WTC11 (cell line): ENCODE measurements at regions not wholly inside any gene's neighbourhood (a gene's known extent, or its start where the extent isn't known, plus 50 kb on each side); places are given as distances from the start of the nearest gene placed in this dataset.

ENCODE experiments used
- ATAC-seq: fragments of 200-7000 bp; cut with Tn5 transposase; 2 replicates; pipeline ENCODE4 v1.10.0; 2021; ENCODE audit warnings: mild to moderate bottlenecking, moderate library complexity
- CTCF ChIA-PET: fragments of 300-600 bp; sonication (Branson Sonifier 250); formaldehyde crosslinking; loops from one replicate; lab custom pipeline; 2021; ENCODE audit warnings: antibody characterized with exemption; lab: Charles Lee
- POLR2A ChIA-PET: fragments of 350-600 bp; sonication (Branson Sonifier 250); formaldehyde crosslinking; loops from one replicate; lab custom pipeline; 2021; ENCODE audit warnings: antibody characterized with exemption; lab: Charles Lee
- DNase-seq: peaks from one replicate; pipeline ENCODE4 v3.0.0; 2021; ENCODE audit warnings: low spot score
- H3K27ac Mint-ChIP-seq: 2 replicates; pipeline ENCODE4 v1.8.0; 2021; ENCODE audit warnings: mixed read lengths
- H3K27me3 Mint-ChIP-seq: 2 replicates; pipeline ENCODE4 v1.8.0; 2021; ENCODE audit warnings: low read depth, mild to moderate bottlenecking, moderate library complexity, mixed read lengths
- H3K36me3 Mint-ChIP-seq: 2 replicates; pipeline ENCODE4 v1.8.0; 2021; ENCODE audit warnings: mixed read lengths
- H3K4me1 Mint-ChIP-seq: 2 replicates; pipeline ENCODE4 v1.8.0; 2022; ENCODE audit warnings: mixed read lengths
- H3K4me3 Mint-ChIP-seq: 2 replicates; pipeline ENCODE4 v1.8.0; 2021; ENCODE audit warnings: mild to moderate bottlenecking, moderate library complexity, mixed read lengths
- H3K9me3 Mint-ChIP-seq: 2 replicates; pipeline ENCODE4 v1.8.0; 2021; ENCODE audit warnings: mixed read lengths
- AFF4 ChIP-seq: sonication (generic); formaldehyde crosslinking; IDR thresholded peaks from 2 replicates; pipeline ENCODE4 v1.8.1; 2023; ENCODE audit warnings: mild to moderate bottlenecking, missing genetic modification reagents, borderline replicate concordance
- ARID4B ChIP-seq: sonication (generic); formaldehyde crosslinking; IDR thresholded peaks from 2 replicates; pipeline ENCODE4 v1.8.0; 2023; ENCODE audit warnings: missing genetic modification reagents, mild to moderate bottlenecking, borderline replicate concordance
- ATF3 ChIP-seq: sonication (generic); formaldehyde crosslinking; conservative IDR thresholded peaks from 2 replicates; pipeline ENCODE4 v1.8.1; 2022; ENCODE audit warnings: mild to moderate bottlenecking, missing genetic modification reagents
- CREB1 ChIP-seq: sonication (generic); formaldehyde crosslinking; IDR thresholded peaks from 2 replicates; pipeline ENCODE4 v1.8.0; 2023; ENCODE audit warnings: mild to moderate bottlenecking, missing genetic modification reagents
- ELF4 ChIP-seq: sonication (generic); formaldehyde crosslinking; IDR thresholded peaks from 2 replicates; pipeline ENCODE4 v1.8.1; 2022; ENCODE audit warnings: low read depth, mild to moderate bottlenecking, moderate library complexity, missing genetic modification reagents
- ESRRA ChIP-seq: sonication (generic); formaldehyde crosslinking; IDR thresholded peaks from 2 replicates; pipeline ENCODE4 v1.8.1; 2022; ENCODE audit warnings: mild to moderate bottlenecking, missing genetic modification reagents, borderline replicate concordance
- ETV6 ChIP-seq: sonication (generic); formaldehyde crosslinking; IDR thresholded peaks from 2 replicates; pipeline ENCODE4 v1.8.1; 2022; ENCODE audit warnings: mild to moderate bottlenecking, missing genetic modification reagents
- MXD4 ChIP-seq: fragments of 250-450 bp; sonication (Bioruptor Pico); IDR thresholded peaks from 2 replicates; pipeline ENCODE4 v1.8.0; 2021; ENCODE audit warnings: mild to moderate bottlenecking, moderate library complexity, borderline replicate concordance
- NR3C1 ChIP-seq: sonication (generic); formaldehyde crosslinking; conservative IDR thresholded peaks from 2 replicates; pipeline ENCODE4 v1.8.1; 2023; ENCODE audit warnings: low read depth, mild to moderate bottlenecking, missing genetic modification reagents
- OVOL2 ChIP-seq: fragments of 250-450 bp; sonication (Bioruptor Pico); IDR thresholded peaks from 2 replicates; pipeline ENCODE4 v1.9.0; 2021; ENCODE audit warnings: mild to moderate bottlenecking, borderline replicate concordance
- PREB ChIP-seq: sonication (generic); formaldehyde crosslinking; IDR thresholded peaks from 2 replicates; pipeline ENCODE4 v1.8.1; 2022; ENCODE audit warnings: mild to moderate bottlenecking, missing genetic modification reagents, moderate library complexity, borderline replicate concordance
- SP1 ChIP-seq: sonication (generic); formaldehyde crosslinking; conservative IDR thresholded peaks from 2 replicates; pipeline ENCODE4 v1.8.1; 2022; ENCODE audit warnings: missing genetic modification reagents
- USF1 ChIP-seq: sonication (generic); formaldehyde crosslinking; IDR thresholded peaks from 2 replicates; pipeline ENCODE4 v1.8.0; 2022; ENCODE audit warnings: mild to moderate bottlenecking, missing genetic modification reagents
- ZNF423 ChIP-seq: fragments of 250-450 bp; sonication (Bioruptor Pico); IDR thresholded peaks from 2 replicates; pipeline ENCODE4 v2.1.2; 2022; ENCODE audit warnings: mild to moderate bottlenecking, moderate library complexity
- ZNF512 ChIP-seq: sonication (generic); formaldehyde crosslinking; IDR thresholded peaks from 2 replicates; pipeline ENCODE4 v1.8.1; 2022; ENCODE audit warnings: missing genetic modification reagents, borderline replicate concordance
- ZNF671 ChIP-seq: fragments of 250-450 bp; sonication (Bioruptor Pico); IDR thresholded peaks from 2 replicates; pipeline ENCODE4 v1.8.0; 2021; ENCODE audit warnings: mild to moderate bottlenecking
- TF ChIP-seq, protein P1 (sequence below): sonication (generic); formaldehyde crosslinking; IDR thresholded peaks from 2 replicates; pipeline ENCODE4 v1.8.1; 2022; ENCODE audit warnings: low read depth, missing genetic modification reagents, borderline replicate concordance
- TF ChIP-seq, protein P2 (sequence below): sonication (generic); formaldehyde crosslinking; IDR thresholded peaks from 2 replicates; pipeline ENCODE4 v1.8.1; 2023; ENCODE audit warnings: mild to moderate bottlenecking, missing genetic modification reagents, moderate library complexity
- TF ChIP-seq, protein P3 (sequence below): fragments of 250-450 bp; sonication (Bioruptor Pico); IDR thresholded peaks from 2 replicates; pipeline ENCODE4 v1.9.0; 2021; ENCODE audit warnings: mild to moderate bottlenecking, borderline replicate concordance

DNA sequence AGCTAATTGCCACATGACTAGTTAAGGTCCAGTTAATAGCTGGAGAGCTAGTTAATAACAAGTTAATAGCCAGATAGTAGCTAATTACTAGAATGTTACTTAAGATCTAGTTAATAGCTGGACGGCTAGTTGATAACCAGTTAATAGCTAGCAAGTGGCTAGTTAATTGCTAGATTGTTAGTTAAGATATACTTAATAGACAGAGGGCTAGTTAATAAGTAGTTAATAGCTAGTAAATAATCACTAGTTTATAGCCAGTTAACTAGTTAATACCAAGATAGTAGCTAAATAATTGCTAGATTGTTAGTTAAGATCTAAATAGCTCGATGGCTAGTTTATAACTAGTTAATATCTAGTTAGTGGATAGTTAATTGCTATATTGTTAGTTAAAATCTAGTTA is 632.6 kb upstream of the CT83 start:
- DNase-seq = no peak
- ChIA-PET POLR2A (no interaction called here), CTCF (no interaction called here)
- no peak for ATAC-seq
- Mint-ChIP-seq H3K27me3 (no peaks in the 10 kb centered on the region), H3K36me3 (no peaks in the 10 kb centered on the region), H3K27ac (no peak overlapping the region), H3K4me1 (no peaks in the 10 kb centered on the region), H3K9me3 (peaks cover 4% of the 10 kb centered on the region; the same call in 1 of the 2 replicates), H3K4me3 (no peak overlapping the region)
- TF ChIP-seq NR3C1 (no peak), ESRRA (CRISPR knock-in tag) (no peak), ZNF423 (CRISPR knock-in tag) (no peak), ZNF671 (CRISPR knock-in tag) (no peak), ATF3 (no peak), MXD4 (CRISPR knock-in tag) (no peak), OVOL2 (CRISPR knock-in tag) (no peak), ZNF512 (CRISPR knock-in tag) (no peak), SP1 (no peak), AFF4 (CRISPR knock-in tag) (no peak), PREB (CRISPR knock-in tag) (no peak), ARID4B (CRISPR knock-in tag) (no peak), USF1 (no peak), ETV6 (CRISPR knock-in tag) (no peak), CREB1 (CRISPR knock-in tag) (no peak), ELF4 (CRISPR knock-in tag) (no peak)
- TF ChIP-seq, protein P1, sequence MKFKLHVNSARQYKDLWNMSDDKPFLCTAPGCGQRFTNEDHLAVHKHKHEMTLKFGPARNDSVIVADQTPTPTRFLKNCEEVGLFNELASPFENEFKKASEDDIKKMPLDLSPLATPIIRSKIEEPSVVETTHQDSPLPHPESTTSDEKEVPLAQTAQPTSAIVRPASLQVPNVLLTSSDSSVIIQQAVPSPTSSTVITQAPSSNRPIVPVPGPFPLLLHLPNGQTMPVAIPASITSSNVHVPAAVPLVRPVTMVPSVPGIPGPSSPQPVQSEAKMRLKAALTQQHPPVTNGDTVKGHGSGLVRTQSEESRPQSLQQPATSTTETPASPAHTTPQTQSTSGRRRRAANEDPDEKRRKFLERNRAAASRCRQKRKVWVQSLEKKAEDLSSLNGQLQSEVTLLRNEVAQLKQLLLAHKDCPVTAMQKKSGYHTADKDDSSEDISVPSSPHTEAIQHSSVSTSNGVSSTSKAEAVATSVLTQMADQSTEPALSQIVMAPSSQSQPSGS (CRISPR knock-in tag) = no peak
- TF ChIP-seq, protein P2, sequence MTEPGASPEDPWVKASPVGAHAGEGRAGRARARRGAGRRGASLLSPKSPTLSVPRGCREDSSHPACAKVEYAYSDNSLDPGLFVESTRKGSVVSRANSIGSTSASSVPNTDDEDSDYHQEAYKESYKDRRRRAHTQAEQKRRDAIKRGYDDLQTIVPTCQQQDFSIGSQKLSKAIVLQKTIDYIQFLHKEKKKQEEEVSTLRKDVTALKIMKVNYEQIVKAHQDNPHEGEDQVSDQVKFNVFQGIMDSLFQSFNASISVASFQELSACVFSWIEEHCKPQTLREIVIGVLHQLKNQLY (CRISPR knock-in tag) = no peak
- TF ChIP-seq, protein P3, sequence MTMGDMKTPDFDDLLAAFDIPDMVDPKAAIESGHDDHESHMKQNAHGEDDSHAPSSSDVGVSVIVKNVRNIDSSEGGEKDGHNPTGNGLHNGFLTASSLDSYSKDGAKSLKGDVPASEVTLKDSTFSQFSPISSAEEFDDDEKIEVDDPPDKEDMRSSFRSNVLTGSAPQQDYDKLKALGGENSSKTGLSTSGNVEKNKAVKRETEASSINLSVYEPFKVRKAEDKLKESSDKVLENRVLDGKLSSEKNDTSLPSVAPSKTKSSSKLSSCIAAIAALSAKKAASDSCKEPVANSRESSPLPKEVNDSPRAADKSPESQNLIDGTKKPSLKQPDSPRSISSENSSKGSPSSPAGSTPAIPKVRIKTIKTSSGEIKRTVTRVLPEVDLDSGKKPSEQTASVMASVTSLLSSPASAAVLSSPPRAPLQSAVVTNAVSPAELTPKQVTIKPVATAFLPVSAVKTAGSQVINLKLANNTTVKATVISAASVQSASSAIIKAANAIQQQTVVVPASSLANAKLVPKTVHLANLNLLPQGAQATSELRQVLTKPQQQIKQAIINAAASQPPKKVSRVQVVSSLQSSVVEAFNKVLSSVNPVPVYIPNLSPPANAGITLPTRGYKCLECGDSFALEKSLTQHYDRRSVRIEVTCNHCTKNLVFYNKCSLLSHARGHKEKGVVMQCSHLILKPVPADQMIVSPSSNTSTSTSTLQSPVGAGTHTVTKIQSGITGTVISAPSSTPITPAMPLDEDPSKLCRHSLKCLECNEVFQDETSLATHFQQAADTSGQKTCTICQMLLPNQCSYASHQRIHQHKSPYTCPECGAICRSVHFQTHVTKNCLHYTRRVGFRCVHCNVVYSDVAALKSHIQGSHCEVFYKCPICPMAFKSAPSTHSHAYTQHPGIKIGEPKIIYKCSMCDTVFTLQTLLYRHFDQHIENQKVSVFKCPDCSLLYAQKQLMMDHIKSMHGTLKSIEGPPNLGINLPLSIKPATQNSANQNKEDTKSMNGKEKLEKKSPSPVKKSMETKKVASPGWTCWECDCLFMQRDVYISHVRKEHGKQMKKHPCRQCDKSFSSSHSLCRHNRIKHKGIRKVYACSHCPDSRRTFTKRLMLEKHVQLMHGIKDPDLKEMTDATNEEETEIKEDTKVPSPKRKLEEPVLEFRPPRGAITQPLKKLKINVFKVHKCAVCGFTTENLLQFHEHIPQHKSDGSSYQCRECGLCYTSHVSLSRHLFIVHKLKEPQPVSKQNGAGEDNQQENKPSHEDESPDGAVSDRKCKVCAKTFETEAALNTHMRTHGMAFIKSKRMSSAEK (CRISPR knock-in tag) = no peak
